Endothelial cell of umbilical vein (primary cell): ENCODE measurements at regions not wholly inside any gene's neighbourhood (a gene's known extent, or its start where the extent isn't known, plus 50 kb on each side); places are given as distances from the start of the nearest gene placed in this dataset.

ENCODE experiments used
- EZH2 ChIP-seq: IDR thresholded peaks from 2 replicates; pipeline ENCODE4 v1.6.1; 2012; ENCODE audit warnings: borderline replicate concordance, low read depth, mild to moderate bottlenecking, moderate library complexity, low read length, inconsistent platforms; ENCODE audit not compliant: severe bottlenecking
- POLR2A ChIP-seq: IDR thresholded peaks from 2 replicates; pipeline ENCODE4 v1.6.1; 2012; ENCODE audit warnings: low read depth, mild to moderate bottlenecking, control low read depth, low read length
- POLR2AphosphoS5 ChIP-seq: IDR thresholded peaks from 2 replicates; pipeline ENCODE4 v1.6.1; 2012; ENCODE audit warnings: low read depth, mild to moderate bottlenecking, control low read depth, low read length, moderate library complexity; ENCODE audit not compliant: insufficient read depth
- TF ChIP-seq, protein P1 (sequence below), 2 donors: IDR thresholded peaks; 1 replicate in 1 of 2; 2 replicates in 1 of 2; pipeline ENCODE4 v1.5.1; 2011; ENCODE audit warnings: low read length in 2 of 2, mild to moderate bottlenecking in 2 of 2, moderate library complexity in 2 of 2, control low read depth in 1 of 2, inconsistent platforms in 1 of 2, low read depth in 1 of 2; ENCODE audit not compliant: insufficient read depth in 1 of 2; ENCODE audit errors: extremely low read depth in 1 of 2

DNA sequence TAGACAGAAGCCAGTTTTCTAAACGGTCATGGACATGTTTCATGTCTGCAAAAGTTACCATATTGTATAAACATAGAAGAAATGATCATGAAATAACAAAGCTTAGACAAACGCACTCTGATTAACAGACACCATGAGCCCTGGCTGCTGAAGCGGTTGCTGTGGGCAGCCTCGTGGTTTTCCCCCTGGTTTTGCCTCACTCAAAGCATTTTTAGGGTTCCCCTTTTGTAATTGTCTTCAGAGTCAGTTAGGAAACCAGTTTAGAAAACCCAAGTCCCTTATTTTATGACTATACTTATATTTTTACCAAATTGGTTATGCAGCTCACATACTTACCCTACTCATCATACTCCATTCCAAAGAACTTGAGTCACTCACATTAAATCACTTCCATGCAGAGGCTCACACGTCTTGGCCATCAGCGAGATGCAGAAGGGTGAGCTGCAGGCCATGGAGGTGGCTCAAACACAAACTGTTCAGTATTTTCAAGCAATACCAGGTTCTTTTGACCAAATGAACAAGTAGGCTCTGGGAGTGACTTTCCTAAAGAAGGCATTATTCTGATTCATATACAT lies 105.6 kb upstream of the SALL3 start:
- TF ChIP-seq, protein P1, sequence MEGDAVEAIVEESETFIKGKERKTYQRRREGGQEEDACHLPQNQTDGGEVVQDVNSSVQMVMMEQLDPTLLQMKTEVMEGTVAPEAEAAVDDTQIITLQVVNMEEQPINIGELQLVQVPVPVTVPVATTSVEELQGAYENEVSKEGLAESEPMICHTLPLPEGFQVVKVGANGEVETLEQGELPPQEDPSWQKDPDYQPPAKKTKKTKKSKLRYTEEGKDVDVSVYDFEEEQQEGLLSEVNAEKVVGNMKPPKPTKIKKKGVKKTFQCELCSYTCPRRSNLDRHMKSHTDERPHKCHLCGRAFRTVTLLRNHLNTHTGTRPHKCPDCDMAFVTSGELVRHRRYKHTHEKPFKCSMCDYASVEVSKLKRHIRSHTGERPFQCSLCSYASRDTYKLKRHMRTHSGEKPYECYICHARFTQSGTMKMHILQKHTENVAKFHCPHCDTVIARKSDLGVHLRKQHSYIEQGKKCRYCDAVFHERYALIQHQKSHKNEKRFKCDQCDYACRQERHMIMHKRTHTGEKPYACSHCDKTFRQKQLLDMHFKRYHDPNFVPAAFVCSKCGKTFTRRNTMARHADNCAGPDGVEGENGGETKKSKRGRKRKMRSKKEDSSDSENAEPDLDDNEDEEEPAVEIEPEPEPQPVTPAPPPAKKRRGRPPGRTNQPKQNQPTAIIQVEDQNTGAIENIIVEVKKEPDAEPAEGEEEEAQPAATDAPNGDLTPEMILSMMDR (IDR thresholded peaks at IDR 0.05; ENCODE audit: extremely low read depth in 1 of 2, insufficient read depth in 1 of 2, low read depth in 1 of 2, low read length in 2 of 2): no peak
- TF ChIP-seq POLR2A (no peak), EZH2 (no peak), POLR2AphosphoS5 (no peak)
